IMR-90 (cell line): ENCODE measurements at regions not wholly inside any gene's neighbourhood (a gene's known extent, or its start where the extent isn't known, plus 50 kb on each side); places are given as distances from the start of the nearest gene placed in this dataset.

Source experiments
- CEBPB ChIP-seq: IDR thresholded peaks from 2 replicates; pipeline ENCODE4 v1.6.1; 2012; ENCODE audit warnings: low read depth, low read length, improper control_type of control experiment
- TF ChIP-seq, protein P1 (sequence below): conservative IDR thresholded peaks from 2 replicates; pipeline ENCODE4 v1.5.1; 2012; ENCODE audit warnings: mild to moderate bottlenecking, low read depth, low read length, improper control_type of control experiment

DNA sequence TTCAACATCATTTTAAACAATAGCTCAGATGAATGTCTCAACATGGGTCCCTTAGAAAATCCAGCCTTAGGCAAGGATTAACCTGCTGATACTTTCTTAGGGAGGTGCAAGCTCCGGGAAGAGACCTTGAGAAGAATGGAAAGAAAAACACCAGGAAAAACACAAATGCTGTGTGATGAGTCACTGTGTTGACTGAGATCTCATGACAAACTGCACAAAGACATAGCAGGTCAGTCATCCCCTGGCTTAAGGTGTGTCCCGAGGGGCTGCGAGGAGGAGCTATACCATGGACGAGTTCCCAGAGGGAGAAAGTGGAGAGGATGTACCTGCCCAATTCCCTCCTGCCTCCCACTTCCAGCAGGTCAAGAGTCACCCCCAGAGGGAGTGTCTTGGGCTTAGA is 98.0 kb downstream of the TEX36 start:
- TF ChIP-seq, protein P1, sequence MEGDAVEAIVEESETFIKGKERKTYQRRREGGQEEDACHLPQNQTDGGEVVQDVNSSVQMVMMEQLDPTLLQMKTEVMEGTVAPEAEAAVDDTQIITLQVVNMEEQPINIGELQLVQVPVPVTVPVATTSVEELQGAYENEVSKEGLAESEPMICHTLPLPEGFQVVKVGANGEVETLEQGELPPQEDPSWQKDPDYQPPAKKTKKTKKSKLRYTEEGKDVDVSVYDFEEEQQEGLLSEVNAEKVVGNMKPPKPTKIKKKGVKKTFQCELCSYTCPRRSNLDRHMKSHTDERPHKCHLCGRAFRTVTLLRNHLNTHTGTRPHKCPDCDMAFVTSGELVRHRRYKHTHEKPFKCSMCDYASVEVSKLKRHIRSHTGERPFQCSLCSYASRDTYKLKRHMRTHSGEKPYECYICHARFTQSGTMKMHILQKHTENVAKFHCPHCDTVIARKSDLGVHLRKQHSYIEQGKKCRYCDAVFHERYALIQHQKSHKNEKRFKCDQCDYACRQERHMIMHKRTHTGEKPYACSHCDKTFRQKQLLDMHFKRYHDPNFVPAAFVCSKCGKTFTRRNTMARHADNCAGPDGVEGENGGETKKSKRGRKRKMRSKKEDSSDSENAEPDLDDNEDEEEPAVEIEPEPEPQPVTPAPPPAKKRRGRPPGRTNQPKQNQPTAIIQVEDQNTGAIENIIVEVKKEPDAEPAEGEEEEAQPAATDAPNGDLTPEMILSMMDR: no peak
- no peak for TF ChIP-seq CEBPB
